ENCODE measurements at regions not wholly inside any gene's neighbourhood (a gene's known extent, or its start where the extent isn't known, plus 50 kb on each side); places are given as distances from the start of the nearest gene placed in this dataset.

GRCh38 chr12:85568395-85569103 lies 267.7 kb downstream of the RASSF9 start:
- TF ChIP-seq POLR2A (IDR thresholded peaks at IDR 0.05) (no peak), EP300 (IDR thresholded peaks at IDR 0.05) (no peak)

All from sigmoid colon (tissue), 4 donors.